Skeletal muscle satellite cell (primary cell): ENCODE measurements at regions not wholly inside any gene's neighbourhood (a gene's known extent, or its start where the extent isn't known, plus 50 kb on each side); places are given as distances from the start of the nearest gene placed in this dataset.

Experiments
- H3K27me3 ChIP-seq: 2 replicates; pipeline ENCODE4 v1.7.0; 2013; ENCODE audit warnings: low read length; ENCODE audit not compliant: control insufficient read depth, insufficient read depth
- H3K36me3 ChIP-seq: 2 replicates; pipeline ENCODE4 v1.7.0; 2013; ENCODE audit warnings: mild to moderate bottlenecking, control low read depth, low read length; ENCODE audit not compliant: insufficient read depth
- H3K4me1 ChIP-seq: 2 replicates; pipeline ENCODE4 v1.7.0; 2013; ENCODE audit warnings: low read length; ENCODE audit not compliant: control insufficient read depth, insufficient read depth
- H3K4me2 ChIP-seq: 2 replicates; pipeline ENCODE4 v1.7.0; 2013; ENCODE audit warnings: mild to moderate bottlenecking, low read length
- H3K4me3 ChIP-seq: 2 replicates; pipeline ENCODE4 v1.7.0; 2013; ENCODE audit warnings: low read length
- H3K9ac ChIP-seq: 2 replicates; pipeline ENCODE4 v1.7.0; 2013; ENCODE audit warnings: mild to moderate bottlenecking, low read depth, low read length, moderate library complexity
- H3K9me3 ChIP-seq: replicated peaks from 2 replicates; pipeline ENCODE4 v1.7.0; 2013; ENCODE audit warnings: mild to moderate bottlenecking, control low read depth, low read length

GRCh38 chr18:71630696-71631095 is 913.4 kb downstream of the CBLN2 start:
- Histone ChIP-seq H3K36me3 (no peaks in the 10 kb centered on the region), H3K4me1 (no peaks in the 10 kb centered on the region), H3K27me3 (no peaks in the 10 kb centered on the region), H3K4me3 (no peak overlapping the region), H3K9me3 (no peaks in the 10 kb centered on the region), H3K9ac (no peak overlapping the region), H3K4me2 (no peak overlapping the region)

GRCh38 chr18:71625556-71626090 is 918.5 kb downstream of the CBLN2 start:
- Histone ChIP-seq H3K27me3 (no peaks in the 10 kb centered on the region), H3K4me2 (no peak overlapping the region), H3K4me1 (no peaks in the 10 kb centered on the region), H3K36me3 (no peaks in the 10 kb centered on the region), H3K9me3 (peaks cover 5% of the 10 kb centered on the region), H3K4me3 (no peak overlapping the region), H3K9ac (no peak overlapping the region)

- Histone ChIP-seq H3K4me3 (no peak overlapping the region), H3K4me2 (no peak overlapping the region), H3K27me3 (no peaks in the 10 kb centered on the region), H3K9ac (no peak overlapping the region), H3K4me1 (no peaks in the 10 kb centered on the region), H3K36me3 (no peaks in the 10 kb centered on the region), H3K9me3 (no peaks in the 10 kb centered on the region)
Observed at GRCh38 chr18:71598374-71598773, 945.8 kb downstream of the CBLN2 start.

- no peak overlapping the region for H3K4me3 ChIP-seq
- H3K4me2 ChIP-seq, result no peak overlapping the region
- no peaks in the 10 kb centered on the region for H3K9me3 ChIP-seq
- H3K36me3 ChIP-seq, result no peaks in the 10 kb centered on the region
- H3K4me1 ChIP-seq, result no peaks in the 10 kb centered on the region
- H3K9ac ChIP-seq, result no peak overlapping the region
- no peaks in the 10 kb centered on the region for H3K27me3 ChIP-seq
Observed at GRCh38 chr18:71597219-71597618, 946.9 kb downstream of the CBLN2 start.

- Histone ChIP-seq H3K4me3 (no peak overlapping the region), H3K36me3 (no peaks in the 10 kb centered on the region), H3K9ac (no peak overlapping the region), H3K4me2 (no peak overlapping the region), H3K9me3 (no peaks in the 10 kb centered on the region), H3K4me1 (no peaks in the 10 kb centered on the region), H3K27me3 (no peaks in the 10 kb centered on the region)
Observed at GRCh38 chr18:71583252-71583651, 960.9 kb downstream of the CBLN2 start.

- Histone ChIP-seq H3K4me2 (no peak overlapping the region), H3K9me3 (peaks cover 4% of the 10 kb centered on the region), H3K27me3 (no peaks in the 10 kb centered on the region), H3K36me3 (no peaks in the 10 kb centered on the region), H3K9ac (no peak overlapping the region), H3K4me1 (no peaks in the 10 kb centered on the region), H3K4me3 (no peak overlapping the region)
Observed at GRCh38 chr18:71554686-71555085, 989.5 kb downstream of the CBLN2 start.

- Histone ChIP-seq H3K4me2 (no peak overlapping the region), H3K4me3 (no peak overlapping the region), H3K9me3 (no peaks in the 10 kb centered on the region), H3K9ac (no peak overlapping the region), H3K4me1 (no peaks in the 10 kb centered on the region), H3K27me3 (no peaks in the 10 kb centered on the region), H3K36me3 (no peaks in the 10 kb centered on the region)
Observed at GRCh38 chr18:71541643-71542042, 1002.5 kb downstream of the CBLN2 start.

GRCh38 chr18:71529703-71530303 is 1014.3 kb downstream of the CBLN2 start:
- no peaks in the 10 kb centered on the region for H3K36me3 ChIP-seq
- no peak overlapping the region for H3K9ac ChIP-seq
- H3K27me3 ChIP-seq, result no peaks in the 10 kb centered on the region
- H3K4me3 ChIP-seq, result no peak overlapping the region
- peaks cover 6% of the 10 kb centered on the region for H3K9me3 ChIP-seq
- no peaks in the 10 kb centered on the region for H3K4me1 ChIP-seq
- no peak overlapping the region for H3K4me2 ChIP-seq

GRCh38 chr18:71523483-71524435 is 1020.4 kb downstream of the CBLN2 start:
- Histone ChIP-seq H3K36me3 (no peaks in the 10 kb centered on the region), H3K9me3 (peaks cover 12% of the 10 kb centered on the region), H3K27me3 (no peaks in the 10 kb centered on the region), H3K9ac (no peak overlapping the region), H3K4me2 (no peak overlapping the region), H3K4me1 (no peaks in the 10 kb centered on the region), H3K4me3 (no peak overlapping the region)

GRCh38 chr18:71505526-71505925 is 1038.6 kb downstream of the CBLN2 start:
- Histone ChIP-seq H3K27me3 (no peaks in the 10 kb centered on the region), H3K4me1 (no peaks in the 10 kb centered on the region)

GRCh38 chr18:71503222-71503621 is 1040.9 kb downstream of the CBLN2 start:
- H3K27me3 ChIP-seq, result no peaks in the 10 kb centered on the region
- no peak overlapping the region for H3K9ac ChIP-seq
- no peak overlapping the region for H3K4me3 ChIP-seq
- H3K9me3 ChIP-seq, result peaks cover 12% of the 10 kb centered on the region
- no peaks in the 10 kb centered on the region for H3K4me1 ChIP-seq
- H3K36me3 ChIP-seq, result no peaks in the 10 kb centered on the region
- H3K4me2 ChIP-seq, result no peak overlapping the region

More at GRCh38 chr18:71505526-71505925, 1038.6 kb downstream of the CBLN2 start:
- Histone ChIP-seq H3K4me3 (no peak overlapping the region), H3K9me3 (peaks cover 5% of the 10 kb centered on the region), H3K36me3 (no peaks in the 10 kb centered on the region), H3K4me2 (no peak overlapping the region), H3K9ac (no peak overlapping the region)
